ENCODE measurements at regions not wholly inside any gene's neighbourhood (a gene's known extent, or its start where the extent isn't known, plus 50 kb on each side); places are given as distances from the start of the nearest gene placed in this dataset.

DNA sequence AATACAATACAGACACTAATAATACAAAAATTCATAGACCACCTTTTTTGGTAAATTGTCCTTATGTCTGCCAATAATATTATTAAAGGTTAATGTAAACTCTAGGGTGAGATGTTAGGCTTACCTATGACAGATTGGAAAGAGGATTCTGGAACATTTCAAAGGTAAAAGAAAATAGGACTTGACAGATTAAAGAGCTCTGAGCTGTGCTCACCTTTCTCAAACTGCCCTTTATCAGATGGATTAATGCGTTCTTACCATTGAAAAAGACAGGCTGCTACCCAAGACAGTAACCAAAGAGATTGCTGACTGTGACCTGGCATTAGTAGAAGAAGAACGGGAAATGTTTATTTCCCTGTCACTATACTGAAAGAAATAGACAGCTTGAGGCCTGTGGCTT lies 156.1 kb upstream of the MRPS30 start (continued):
- TF ChIP-seq CHD7 (IDR thresholded peaks at IDR 0.05; ENCODE audit: insufficient replicate concordance, low read length) (no peak), ASH2L (IDR thresholded peaks at IDR 0.05; ENCODE audit: low read length) (no peak), RXRA (IDR thresholded peaks at IDR 0.05; ENCODE audit: insufficient read depth, low read depth, low read length) (no peak), KDM1A (IDR thresholded peaks at IDR 0.05; ENCODE audit: borderline replicate concordance, low read length) (no peak), RNF2 (IDR thresholded peaks at IDR 0.05; ENCODE audit: borderline replicate concordance, low read depth, low read length, missing control alignments, poor library complexity, severe bottlenecking) (no peak), SIRT6 (IDR thresholded peaks at IDR 0.05; ENCODE audit: low read length) (no peak), EZH2 (IDR thresholded peaks at IDR 0.05; ENCODE audit: low read depth, low read length, severe bottlenecking) (no peak), CBX5 (IDR thresholded peaks at IDR 0.05; ENCODE audit: low read depth, low read length) (no peak), ZNF274 (IDR thresholded peaks at IDR 0.05; ENCODE audit: borderline replicate concordance, extremely low read depth, low read length) (no peak), FOSL1 (IDR thresholded peaks at IDR 0.05; ENCODE audit: insufficient read depth, low read depth, low read length) (no peak)

Measured in H1 (cell line).